GM20000 (cell line): ENCODE measurements at regions not wholly inside any gene's neighbourhood (a gene's known extent, or its start where the extent isn't known, plus 50 kb on each side); places are given as distances from the start of the nearest gene placed in this dataset.

Source experiments
- DNase-seq: peaks from one replicate; pipeline ENCODE4 v3.0.0; 2012; ENCODE audit warnings: low spot score
- TF ChIP-seq, protein P1 (sequence below): IDR thresholded peaks from 2 replicates; pipeline ENCODE4 v1.5.1; 2012; ENCODE audit warnings: mild to moderate bottlenecking, control low read depth; ENCODE audit errors: extremely low read depth, missing control alignments

DNA sequence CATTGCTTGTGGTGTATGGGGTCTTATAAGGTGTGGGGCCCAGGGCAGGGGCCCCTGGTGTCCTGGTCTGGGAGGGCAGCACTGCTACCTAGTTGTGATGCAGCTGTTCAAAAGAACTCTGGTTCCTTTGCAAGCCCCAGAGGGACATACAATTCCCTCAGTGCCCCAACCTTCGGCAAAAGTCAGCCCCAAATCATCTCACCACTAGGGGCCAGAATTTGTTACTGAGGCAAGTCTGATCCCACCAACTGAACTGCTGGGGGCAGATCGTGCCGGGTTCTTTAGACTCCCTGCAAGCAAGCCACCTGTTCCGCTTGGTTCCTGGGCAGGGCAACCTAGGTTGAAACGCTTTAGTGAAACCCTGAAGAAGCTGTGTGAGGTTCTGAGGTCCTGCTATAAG lies 180.1 kb upstream of the S100G start:
- TF ChIP-seq, protein P1, sequence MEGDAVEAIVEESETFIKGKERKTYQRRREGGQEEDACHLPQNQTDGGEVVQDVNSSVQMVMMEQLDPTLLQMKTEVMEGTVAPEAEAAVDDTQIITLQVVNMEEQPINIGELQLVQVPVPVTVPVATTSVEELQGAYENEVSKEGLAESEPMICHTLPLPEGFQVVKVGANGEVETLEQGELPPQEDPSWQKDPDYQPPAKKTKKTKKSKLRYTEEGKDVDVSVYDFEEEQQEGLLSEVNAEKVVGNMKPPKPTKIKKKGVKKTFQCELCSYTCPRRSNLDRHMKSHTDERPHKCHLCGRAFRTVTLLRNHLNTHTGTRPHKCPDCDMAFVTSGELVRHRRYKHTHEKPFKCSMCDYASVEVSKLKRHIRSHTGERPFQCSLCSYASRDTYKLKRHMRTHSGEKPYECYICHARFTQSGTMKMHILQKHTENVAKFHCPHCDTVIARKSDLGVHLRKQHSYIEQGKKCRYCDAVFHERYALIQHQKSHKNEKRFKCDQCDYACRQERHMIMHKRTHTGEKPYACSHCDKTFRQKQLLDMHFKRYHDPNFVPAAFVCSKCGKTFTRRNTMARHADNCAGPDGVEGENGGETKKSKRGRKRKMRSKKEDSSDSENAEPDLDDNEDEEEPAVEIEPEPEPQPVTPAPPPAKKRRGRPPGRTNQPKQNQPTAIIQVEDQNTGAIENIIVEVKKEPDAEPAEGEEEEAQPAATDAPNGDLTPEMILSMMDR: no peak
- DNase-seq: no peak

DNA sequence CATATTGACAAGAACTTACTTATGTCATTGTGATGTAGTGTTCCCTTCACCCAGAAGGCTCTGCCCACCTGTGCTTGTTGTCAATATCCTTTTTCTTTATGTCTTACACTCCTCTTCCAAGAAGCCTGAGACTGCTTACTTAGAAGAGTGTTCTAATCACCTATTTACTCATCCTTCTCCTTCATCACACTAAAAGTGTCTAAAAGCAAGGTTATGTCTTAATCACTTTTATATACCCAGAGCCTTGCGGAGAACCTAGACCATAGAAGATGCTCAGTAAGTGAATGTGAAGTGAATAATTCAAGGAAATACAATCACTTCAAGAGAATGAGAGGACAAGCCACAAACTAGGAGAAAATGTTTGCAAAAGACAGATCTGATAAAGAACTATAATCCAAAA lies 177.6 kb upstream of the S100G start:
- TF ChIP-seq, protein P1: no peak
- DNase-seq: no peak

DNA sequence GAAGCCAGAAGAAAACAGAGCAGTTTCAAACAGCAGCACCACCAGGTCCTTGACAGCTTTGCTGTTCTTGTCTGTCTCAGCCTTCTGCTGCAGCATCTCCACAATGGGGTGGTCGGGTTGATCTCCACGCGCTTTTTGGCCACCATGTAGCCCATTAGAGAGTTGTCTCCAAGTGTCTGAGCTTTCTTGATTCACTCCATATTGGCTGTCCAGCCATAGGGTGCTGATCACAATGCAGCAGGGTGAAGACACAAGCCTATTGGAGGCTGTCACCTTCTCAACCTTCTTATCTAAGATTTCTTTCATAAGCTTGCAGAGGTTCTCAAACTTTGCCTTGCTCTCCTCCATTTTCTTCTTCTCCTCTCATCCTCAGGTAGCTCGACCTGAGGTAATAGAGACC lies 175.4 kb upstream of the S100G start:
- no peak for DNase-seq
- TF ChIP-seq, protein P1: no peak

DNA sequence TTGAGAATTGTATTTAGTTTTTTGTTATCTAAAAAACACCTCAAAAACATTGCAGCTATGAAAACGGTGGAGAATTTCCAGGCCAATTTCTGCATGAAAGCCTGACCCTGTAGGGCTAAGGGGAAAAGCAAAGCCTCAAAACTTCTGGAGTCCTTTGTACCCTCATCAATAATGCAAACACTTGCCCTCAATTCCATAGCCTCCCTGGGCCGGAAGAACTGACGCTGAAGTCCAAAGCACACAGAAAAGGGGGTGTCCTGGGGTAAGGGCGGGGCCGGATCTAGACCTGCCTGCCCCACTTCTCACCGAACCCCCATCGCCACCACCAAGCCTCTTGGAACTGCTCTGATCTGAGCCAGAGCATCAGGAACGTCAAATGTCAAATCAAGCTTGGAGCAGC lies 173.9 kb upstream of the S100G start:
- no peak for DNase-seq
- TF ChIP-seq, protein P1: no peak

DNA sequence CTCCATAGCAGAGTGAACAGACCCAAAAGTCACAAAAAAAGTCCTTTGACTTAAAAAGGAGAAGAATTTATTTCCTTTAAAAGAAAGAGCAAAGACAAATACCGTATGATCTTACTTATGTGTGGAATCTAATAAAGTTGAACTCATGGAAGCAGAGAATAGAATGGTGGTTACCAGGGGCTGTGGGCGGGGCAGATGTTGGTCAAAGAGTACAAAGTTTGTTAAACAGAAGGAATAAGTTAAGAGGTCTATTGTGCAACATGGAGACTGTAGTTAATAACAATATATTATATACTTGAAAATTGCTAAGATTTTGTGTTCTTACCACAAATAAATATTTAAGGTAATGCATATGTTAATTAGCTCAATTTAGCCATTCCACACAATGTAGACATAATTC lies 173.3 kb upstream of the S100G start:
- TF ChIP-seq, protein P1: no peak
- DNase-seq: no peak

DNA sequence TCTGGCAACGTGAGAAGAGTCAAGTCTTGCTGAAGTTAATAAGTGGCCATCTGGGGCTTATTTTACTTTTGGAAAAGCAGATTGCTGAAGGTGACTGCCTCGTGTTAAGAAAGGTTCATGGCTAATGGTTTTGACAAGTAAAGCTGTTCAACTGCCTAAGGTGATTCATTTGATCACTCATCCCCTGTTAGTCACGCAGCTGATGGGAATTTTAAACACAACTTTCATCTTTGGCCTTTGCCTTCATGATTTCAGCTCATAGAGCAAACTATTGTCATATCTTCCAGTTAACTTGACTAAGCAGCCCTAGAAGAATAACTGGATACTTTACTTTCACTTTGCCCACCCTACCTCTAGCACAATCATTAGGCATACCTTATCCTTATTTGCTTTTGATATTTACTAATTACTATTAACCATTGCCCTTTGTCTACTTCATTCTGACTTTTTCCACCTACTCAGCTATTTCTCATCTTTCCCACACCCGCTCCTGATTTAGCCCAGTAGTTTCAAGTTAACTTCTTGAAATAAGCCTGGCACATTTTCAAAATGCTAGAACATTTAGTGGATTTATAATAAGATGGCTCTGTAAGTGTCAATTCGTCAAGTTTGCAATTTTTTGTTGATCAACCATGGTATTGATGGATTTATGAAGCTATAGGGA lies 170.6 kb upstream of the S100G start:
- no peak for DNase-seq
- TF ChIP-seq, protein P1: no peak

DNA sequence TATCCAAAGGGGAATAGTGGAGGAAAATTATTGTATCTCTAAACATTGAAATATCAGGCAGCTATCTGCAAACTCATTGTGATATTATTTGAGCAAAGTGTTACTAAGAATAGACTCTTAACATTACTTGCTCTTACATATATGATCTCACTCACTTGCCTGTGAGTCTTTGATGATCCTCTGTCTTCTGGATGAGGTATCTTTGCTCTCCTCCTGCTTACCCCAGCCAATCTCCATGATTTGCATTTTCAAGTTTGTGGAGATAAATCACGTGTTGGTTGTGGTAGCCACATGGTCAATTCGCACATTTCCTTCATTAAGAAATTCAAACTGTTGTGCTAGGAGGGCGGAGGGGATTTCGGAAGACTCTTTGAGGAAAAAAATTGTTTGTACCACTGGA lies 169.9 kb upstream of the S100G start:
- TF ChIP-seq, protein P1: no peak
- DNase-seq: no peak
